Retinal pigment epithelial cell (primary cell): ENCODE measurements at regions not wholly inside any gene's neighbourhood (a gene's known extent, or its start where the extent isn't known, plus 50 kb on each side); places are given as distances from the start of the nearest gene placed in this dataset.
"Not testable (repeated sequence)": the region's sequence is repeated elsewhere in the genome, so short reads cannot be mapped to it uniquely, and the experiment has no call there.

Experiments
- DNase-seq: peaks from one replicate; pipeline ENCODE4 v3.0.0-alpha.2; 2010; ENCODE audit warnings: low read depth
- H3K4me3 ChIP-seq: 2 replicates; pipeline ENCODE4 v1.5.1; 2011; ENCODE audit warnings: mild to moderate bottlenecking, low read length, control low read depth, moderate library complexity
- TF ChIP-seq, protein P1 (sequence below): conservative IDR thresholded peaks from 2 replicates; pipeline ENCODE4 v1.5.1; 2011; ENCODE audit warnings: low read depth, low read length, control low read depth, inconsistent platforms

DNA sequence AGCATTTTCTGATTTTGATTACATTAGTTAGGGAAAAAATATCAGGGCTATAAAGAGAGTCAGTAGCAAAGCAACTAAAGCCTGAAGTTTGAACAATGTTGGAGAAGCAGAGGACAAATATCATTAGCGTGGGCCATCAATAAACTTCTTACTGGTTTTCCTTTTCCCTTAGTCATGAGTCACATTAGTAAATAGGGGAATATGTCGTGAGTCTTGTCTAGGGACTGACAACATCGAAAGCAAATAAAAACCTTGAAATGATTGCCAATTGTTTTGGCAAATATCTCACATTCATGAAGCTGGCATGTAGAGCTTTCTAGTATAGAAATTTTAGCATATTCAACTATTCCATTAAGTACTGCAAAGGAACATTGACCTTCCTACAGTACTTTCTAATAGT lies 806.0 kb upstream of the SORCS1 start:
- H3K4me3 ChIP-seq: no peak overlapping the region
- DNase-seq: no peak
- TF ChIP-seq, protein P1, sequence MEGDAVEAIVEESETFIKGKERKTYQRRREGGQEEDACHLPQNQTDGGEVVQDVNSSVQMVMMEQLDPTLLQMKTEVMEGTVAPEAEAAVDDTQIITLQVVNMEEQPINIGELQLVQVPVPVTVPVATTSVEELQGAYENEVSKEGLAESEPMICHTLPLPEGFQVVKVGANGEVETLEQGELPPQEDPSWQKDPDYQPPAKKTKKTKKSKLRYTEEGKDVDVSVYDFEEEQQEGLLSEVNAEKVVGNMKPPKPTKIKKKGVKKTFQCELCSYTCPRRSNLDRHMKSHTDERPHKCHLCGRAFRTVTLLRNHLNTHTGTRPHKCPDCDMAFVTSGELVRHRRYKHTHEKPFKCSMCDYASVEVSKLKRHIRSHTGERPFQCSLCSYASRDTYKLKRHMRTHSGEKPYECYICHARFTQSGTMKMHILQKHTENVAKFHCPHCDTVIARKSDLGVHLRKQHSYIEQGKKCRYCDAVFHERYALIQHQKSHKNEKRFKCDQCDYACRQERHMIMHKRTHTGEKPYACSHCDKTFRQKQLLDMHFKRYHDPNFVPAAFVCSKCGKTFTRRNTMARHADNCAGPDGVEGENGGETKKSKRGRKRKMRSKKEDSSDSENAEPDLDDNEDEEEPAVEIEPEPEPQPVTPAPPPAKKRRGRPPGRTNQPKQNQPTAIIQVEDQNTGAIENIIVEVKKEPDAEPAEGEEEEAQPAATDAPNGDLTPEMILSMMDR: no peak

DNA sequence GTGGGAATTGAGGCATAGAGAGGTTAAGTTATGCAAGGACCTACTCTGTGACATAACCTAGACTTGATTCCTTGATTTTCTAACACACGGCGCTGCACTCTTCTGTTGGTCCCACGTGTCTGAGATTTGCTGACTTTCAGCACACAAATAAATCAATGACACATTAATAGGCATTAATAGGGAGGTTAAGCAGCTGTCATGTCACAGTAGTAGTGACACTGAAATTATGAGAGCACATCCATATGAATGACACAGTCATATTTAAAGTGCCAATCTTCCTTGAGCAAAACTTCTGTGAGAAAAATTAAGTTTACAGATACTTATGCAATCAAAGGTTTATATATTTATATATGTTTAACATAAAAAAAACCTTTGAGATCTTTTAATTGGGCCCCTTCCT lies 805.4 kb upstream of the SORCS1 start:
- TF ChIP-seq, protein P1: no peak
- no peak overlapping the region for H3K4me3 ChIP-seq
- DNase-seq: no peak

DNA sequence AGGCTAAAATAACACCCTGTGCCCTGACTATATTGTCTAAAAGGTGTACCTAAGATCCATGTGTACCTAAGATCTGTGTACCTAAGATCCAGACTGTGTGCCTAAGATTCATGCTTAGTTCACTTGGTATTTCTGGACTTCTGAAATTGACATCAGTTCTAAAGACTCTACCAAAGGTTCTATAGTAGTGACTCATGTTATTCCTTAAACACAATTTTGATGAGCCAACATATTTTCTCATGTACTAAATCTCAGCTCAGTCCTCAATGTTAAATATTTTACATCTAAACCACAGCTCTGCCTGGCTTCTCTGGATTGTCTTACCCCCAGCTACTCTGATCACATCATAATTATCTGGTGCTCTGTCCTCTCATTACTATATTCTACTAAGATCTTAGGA lies 802.3 kb upstream of the SORCS1 start:
- TF ChIP-seq, protein P1: no peak
- H3K4me3 ChIP-seq: no peak overlapping the region
- no peak for DNase-seq

DNA sequence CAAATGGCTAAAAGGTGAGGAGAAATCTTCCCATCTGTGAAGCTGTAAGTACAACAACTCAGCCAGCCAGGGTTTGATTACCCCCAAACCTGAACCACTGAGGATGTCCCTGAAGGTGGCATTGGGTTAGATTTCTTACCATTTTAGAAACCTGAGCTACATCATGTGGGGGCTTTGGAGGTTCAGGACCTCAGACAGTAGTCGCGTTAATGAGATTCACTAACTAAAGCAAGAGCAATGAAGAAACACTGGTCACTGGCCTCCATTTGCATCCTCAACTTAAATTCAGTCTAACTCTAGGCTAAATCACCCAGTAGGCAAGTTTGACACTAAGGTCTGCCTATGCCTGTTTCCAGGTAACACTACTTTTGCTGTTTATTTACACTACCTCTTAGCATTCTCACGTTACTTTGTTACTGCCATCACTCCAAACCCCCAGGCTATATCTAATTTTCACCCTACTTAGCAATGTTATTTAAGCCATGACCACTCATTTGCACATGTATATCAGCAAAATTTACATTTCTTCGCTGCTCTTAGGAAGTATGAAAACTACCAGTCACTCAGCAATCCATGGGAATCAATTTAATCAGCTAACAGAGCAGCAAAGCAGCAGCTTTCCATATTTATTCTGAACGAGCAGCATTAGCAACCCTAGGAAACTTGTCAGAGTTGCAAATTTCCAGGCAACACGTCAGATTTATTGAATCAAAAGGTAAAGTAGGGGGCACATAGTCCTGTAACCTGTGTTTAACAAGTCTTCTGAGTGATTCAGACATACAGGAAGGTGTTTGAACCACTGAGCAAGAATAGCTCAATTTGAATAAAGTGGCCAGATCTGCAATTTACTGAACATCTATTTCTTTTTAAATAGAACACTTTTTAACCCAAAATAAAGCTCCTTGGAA lies 788.4 kb upstream of the SORCS1 start:
- H3K4me3 ChIP-seq: no peak overlapping the region
- no peak for DNase-seq
- TF ChIP-seq, protein P1: no peak

DNA sequence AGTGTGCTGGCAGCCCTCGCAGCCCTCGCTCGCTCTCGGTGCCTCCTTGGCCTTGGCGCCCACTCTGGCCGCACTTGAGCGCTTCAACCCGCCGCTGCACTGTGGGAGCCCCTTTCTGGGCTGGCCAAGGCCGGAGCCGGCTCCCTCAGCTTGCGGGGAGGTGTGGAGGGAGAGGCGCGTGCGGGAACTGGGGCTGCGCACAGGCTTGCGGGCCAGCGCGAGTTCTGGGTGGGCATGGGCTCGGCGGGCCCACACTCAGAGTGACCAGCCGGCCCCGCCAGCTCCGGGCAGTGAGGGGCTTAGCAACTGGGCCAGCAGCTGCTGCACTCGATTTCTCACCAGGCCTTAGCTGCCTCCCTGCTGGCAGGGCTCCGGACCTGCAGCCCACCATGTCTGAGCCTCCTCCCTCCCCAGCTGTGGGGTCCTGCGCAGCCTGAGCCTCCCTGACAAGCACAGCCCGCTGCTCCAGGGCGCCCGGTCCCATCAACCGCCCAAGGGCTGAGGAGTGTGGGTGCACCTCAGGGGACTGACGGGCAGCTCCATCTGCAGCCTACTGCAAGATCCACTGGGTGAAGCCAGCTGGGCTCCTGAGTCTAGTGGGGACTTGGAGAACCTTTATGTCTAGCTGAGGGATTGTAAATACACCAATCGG lies 786.0 kb upstream of the SORCS1 start:
- DNase-seq, H3K4me3 ChIP-seq: not testable (repeated sequence)

DNA sequence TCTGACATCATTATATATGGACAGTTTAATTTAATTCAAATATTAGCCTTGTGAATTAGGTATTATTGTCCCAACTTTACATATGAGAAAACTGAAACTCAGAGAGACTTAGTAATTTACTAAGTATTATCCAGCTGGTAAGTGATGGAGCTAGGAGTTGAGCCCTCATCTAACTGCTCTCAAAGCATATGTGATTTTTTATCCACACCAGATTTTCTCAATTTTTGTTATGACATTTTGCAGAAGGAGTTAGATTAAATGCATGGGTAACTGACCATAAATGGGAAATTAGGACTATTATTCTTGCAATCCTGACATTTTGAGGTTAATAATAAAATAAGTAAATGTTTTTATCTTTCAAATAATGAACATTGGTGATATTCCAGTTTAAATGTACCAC lies 778.3 kb upstream of the SORCS1 start:
- no peak overlapping the region for H3K4me3 ChIP-seq
- DNase-seq: no peak
- TF ChIP-seq, protein P1: no peak

DNA sequence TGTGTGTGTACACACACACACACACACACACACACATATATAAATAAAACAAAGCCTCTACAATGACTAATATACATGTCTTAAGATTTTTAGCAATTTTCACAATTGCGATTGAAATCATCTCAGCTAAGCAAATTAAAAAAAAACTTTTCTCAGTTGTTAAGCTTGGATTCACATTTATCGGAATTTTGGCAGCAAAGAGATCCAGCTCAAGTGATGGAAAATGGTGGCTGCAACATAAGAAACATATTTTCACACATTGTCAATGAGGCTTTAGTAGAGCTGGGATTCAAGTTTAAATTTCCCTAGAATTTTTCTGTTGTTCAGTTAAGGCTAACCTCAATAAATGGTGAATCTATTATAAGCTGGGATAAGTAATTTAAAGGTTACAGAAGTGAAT lies 768.6 kb upstream of the SORCS1 start:
- H3K4me3 ChIP-seq: no peak overlapping the region
- no peak for DNase-seq
- TF ChIP-seq, protein P1: no peak
